ENCODE measurements at regions not wholly inside any gene's neighbourhood (a gene's known extent, or its start where the extent isn't known, plus 50 kb on each side); places are given as distances from the start of the nearest gene placed in this dataset.

GRCh38 chr21:24658926-24659325 lies 948.4 kb downstream of the MRPL39 start:
- Mint-ChIP-seq H3K4me1 (no peaks in the 10 kb centered on the region), H3K4me3 (no peak overlapping the region), H3K9me3 (no peaks in the 10 kb centered on the region), H3K27me3 (no peaks in the 10 kb centered on the region), H3K36me3 (no peaks in the 10 kb centered on the region), H3K27ac (no peak overlapping the region)
- ATAC-seq (ENCODE audit: low read depth): no peak
- POLR2A ChIA-PET: no interaction called here
- no peak for DNase-seq

DNA sequence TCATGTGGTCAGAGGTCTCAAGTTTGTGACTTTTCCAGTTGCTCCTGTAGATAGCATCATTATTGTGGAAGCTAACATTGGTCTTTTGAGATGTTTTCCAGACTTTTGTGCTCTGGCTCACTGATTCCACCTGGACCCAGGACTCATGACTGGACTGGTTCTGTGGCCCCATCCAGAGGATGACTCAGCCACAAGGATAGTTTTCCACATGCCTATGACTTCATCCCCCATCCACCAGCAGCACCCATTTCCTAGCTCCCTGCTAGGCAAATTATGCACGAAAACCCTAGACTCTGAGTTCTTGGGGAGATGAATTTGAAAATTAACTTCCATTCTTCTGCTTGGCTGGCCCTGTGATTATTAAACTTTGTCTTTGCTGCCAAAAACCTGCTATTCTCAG lies 949.3 kb downstream of the MRPL39 start:
- ATAC-seq (ENCODE audit: low read depth): no peak
- H3K36me3 Mint-ChIP-seq: no peaks in the 10 kb centered on the region

DNA sequence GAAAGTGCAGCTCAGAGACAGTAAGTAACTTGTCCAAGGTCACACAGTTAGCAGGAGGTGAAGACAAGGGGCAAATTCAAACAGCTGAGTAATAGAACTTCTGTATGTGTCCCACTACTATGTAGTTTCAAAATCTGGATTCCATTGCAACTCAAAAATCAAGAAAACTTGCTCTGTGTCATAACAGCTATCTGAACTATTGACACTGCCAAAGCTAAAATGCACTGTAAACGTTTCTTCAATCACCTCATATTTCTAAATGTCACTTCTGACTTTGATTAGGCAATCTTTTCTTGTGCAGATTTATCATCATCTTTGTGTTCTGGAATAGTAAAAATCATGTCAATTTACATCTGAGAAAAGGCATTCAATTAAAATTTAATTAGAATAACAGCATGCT lies 957.6 kb downstream of the MRPL39 start:
- H3K4me1 Mint-ChIP-seq: no peaks in the 10 kb centered on the region
- no peak overlapping the region for H3K27ac Mint-ChIP-seq
- H3K36me3 Mint-ChIP-seq: no peaks in the 10 kb centered on the region
- POLR2A ChIA-PET: no interaction called here
- ATAC-seq (ENCODE audit: low read depth) (no peak), DNase-seq (no peak)
- peaks cover 1% of the 10 kb centered on the region for H3K9me3 Mint-ChIP-seq
- H3K27me3 Mint-ChIP-seq: no peaks in the 10 kb centered on the region
- no peak overlapping the region for H3K4me3 Mint-ChIP-seq

More for the DNA sequence above, 949.3 kb downstream of the MRPL39 start:
- Mint-ChIP-seq H3K27ac (no peak overlapping the region), H3K9me3 (no peaks in the 10 kb centered on the region), H3K27me3 (no peaks in the 10 kb centered on the region), H3K4me1 (no peaks in the 10 kb centered on the region), H3K4me3 (no peak overlapping the region)
- POLR2A ChIA-PET: no interaction called here
- no peak for DNase-seq

DNA sequence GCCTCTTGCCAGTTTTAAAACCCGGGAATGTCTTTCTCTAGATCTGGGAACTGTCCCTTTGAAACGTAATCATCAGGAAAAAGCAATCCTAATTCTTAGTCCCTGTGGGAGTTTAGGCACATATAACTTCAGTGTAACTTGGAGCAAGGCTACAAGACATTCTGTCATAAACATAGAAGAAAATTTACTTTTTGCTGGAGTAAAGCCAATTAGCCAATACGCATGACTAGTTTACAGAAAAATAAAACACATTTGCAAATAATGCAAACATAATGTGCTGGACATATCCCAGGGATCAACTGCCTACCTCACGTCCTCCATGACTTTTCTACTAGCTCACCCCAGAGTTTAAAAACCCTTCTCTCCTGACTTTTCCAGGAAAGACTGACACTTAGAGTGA lies 970.6 kb downstream of the MRPL39 start:
- Mint-ChIP-seq H3K27me3 (peaks cover 2% of the 10 kb centered on the region), H3K36me3 (no peaks in the 10 kb centered on the region), H3K9me3 (no peaks in the 10 kb centered on the region), H3K4me1 (no peaks in the 10 kb centered on the region), H3K27ac (no peak overlapping the region), H3K4me3 (no peak overlapping the region)
- DNase-seq (no peak), ATAC-seq (ENCODE audit: low read depth) (no peak)
- POLR2A ChIA-PET: no interaction called here

DNA sequence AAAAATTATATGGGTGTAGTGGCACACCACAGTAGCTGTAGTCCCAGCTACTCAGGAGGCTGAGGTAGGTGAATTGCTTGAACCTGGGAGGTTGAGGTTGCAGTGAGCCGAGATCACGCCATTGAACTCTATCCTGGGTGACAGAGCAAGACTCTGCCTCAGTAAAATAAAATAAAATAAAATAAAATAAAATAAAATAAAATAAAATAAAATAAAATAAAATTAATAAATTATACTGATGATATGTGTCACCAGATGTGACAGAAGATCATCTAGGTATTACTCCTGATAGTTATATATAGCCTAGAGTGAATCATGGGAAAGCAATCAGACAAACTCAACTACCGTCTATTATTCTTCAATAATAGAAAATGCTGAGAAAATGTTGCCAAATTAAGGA lies 972.5 kb downstream of the MRPL39 start:
- Mint-ChIP-seq H3K36me3 (no peaks in the 10 kb centered on the region), H3K9me3 (no peaks in the 10 kb centered on the region), H3K4me1 (no peaks in the 10 kb centered on the region), H3K27ac (no peak overlapping the region), H3K4me3 (no peak overlapping the region), H3K27me3 (peaks cover 2% of the 10 kb centered on the region)
- no peak for DNase-seq
- ATAC-seq (ENCODE audit: low read depth): no peak
- POLR2A ChIA-PET: no interaction called here

DNA sequence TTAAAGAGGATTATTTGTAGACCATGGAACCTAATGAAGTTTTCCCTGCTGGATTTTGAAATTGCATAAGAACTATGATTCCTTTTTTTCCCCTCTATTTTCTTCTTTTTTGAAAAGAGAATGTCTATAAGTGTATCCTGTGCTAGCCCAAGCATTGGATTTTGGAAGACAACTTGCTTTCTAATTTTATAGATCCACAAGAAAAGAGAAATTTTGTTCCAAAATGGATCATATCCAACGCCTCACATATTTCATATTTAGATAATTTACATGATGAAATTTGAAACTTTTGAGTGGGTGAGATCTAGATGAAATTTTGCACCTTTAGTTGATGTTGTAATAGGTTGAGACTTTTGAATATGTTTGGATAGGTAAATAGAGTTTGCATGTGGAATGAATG lies 978.7 kb downstream of the MRPL39 start:
- no peaks in the 10 kb centered on the region for H3K4me1 Mint-ChIP-seq
- H3K27ac Mint-ChIP-seq: no peak overlapping the region
- no peaks in the 10 kb centered on the region for H3K9me3 Mint-ChIP-seq
- H3K27me3 Mint-ChIP-seq: no peaks in the 10 kb centered on the region
- ATAC-seq (ENCODE audit: low read depth) (no peak), DNase-seq (no peak)
- POLR2A ChIA-PET: no interaction called here
- H3K4me3 Mint-ChIP-seq: no peak overlapping the region
- no peaks in the 10 kb centered on the region for H3K36me3 Mint-ChIP-seq

DNA sequence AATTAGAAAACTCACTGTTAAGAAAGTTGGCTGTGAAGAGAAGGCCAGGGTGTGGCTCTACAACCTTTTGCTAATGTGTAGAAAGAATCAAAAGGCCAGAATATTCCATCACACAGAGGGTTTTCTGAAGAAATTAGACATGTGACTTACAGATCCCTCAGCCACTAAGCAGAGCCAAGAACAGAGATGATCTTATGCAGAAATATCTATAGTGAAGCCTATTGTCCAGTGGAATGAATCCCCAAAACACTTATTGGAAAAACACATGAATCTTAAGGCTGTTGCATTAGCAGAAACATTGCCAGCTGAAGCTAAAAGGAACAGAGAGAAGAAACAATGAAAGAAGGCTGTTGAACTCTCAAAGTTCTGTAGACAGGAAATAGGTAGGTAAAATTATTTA lies 979.2 kb downstream of the MRPL39 start:
- POLR2A ChIA-PET: no interaction called here
- no peak overlapping the region for H3K4me3 Mint-ChIP-seq
- H3K4me1 Mint-ChIP-seq: no peaks in the 10 kb centered on the region
- ATAC-seq (ENCODE audit: low read depth) (no peak), DNase-seq (no peak)
- no peaks in the 10 kb centered on the region for H3K36me3 Mint-ChIP-seq
- no peaks in the 10 kb centered on the region for H3K9me3 Mint-ChIP-seq
- H3K27me3 Mint-ChIP-seq: no peaks in the 10 kb centered on the region
- no peak overlapping the region for H3K27ac Mint-ChIP-seq

DNA sequence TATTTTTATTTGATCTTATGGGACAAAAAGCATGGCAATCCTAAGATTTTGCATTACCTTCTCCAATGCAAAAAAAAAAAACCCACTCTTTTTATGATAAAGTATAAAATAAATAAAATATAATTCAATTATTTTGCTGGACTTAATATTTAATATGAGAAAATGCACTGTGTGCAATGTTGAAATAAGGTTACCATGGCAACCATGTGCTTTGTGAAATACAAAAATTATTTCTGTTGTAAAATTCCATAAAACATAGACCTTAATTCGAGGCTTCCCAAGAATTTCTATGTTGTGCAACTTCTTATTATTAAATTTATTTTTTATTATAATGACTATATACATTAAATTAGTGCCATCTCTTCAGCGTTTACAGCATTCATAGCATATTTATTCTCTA lies 989.5 kb downstream of the MRPL39 start:
- H3K36me3 Mint-ChIP-seq: no peaks in the 10 kb centered on the region
- H3K27me3 Mint-ChIP-seq: no peaks in the 10 kb centered on the region
- ATAC-seq (ENCODE audit: low read depth): no peak
- no peak overlapping the region for H3K27ac Mint-ChIP-seq
- H3K4me1 Mint-ChIP-seq: no peaks in the 10 kb centered on the region
- peaks cover 6% of the 10 kb centered on the region for H3K9me3 Mint-ChIP-seq
- DNase-seq: no peak
- no peak overlapping the region for H3K4me3 Mint-ChIP-seq
- POLR2A ChIA-PET: no interaction called here

- Mint-ChIP-seq H3K4me1 (no peaks in the 10 kb centered on the region), H3K4me3 (no peak overlapping the region), H3K36me3 (no peaks in the 10 kb centered on the region), H3K27me3 (no peaks in the 10 kb centered on the region), H3K27ac (no peak overlapping the region), H3K9me3 (peaks cover 2% of the 10 kb centered on the region)
- POLR2A ChIA-PET: no interaction called here
- DNase-seq: no peak
- ATAC-seq (ENCODE audit: low read depth): no peak
Measured at GRCh38 chr21:24594082-24594481, 1013.2 kb downstream of the MRPL39 start.

GRCh38 chr21:24590261-24590660 lies 1017.0 kb downstream of the MRPL39 start:
- Mint-ChIP-seq H3K36me3 (no peaks in the 10 kb centered on the region), H3K27me3 (no peaks in the 10 kb centered on the region), H3K4me1 (no peaks in the 10 kb centered on the region), H3K27ac (no peak overlapping the region), H3K9me3 (peaks cover 4% of the 10 kb centered on the region), H3K4me3 (no peak overlapping the region)
- no peak for DNase-seq
- POLR2A ChIA-PET: no interaction called here
- ATAC-seq (ENCODE audit: low read depth): no peak

- no peak for ATAC-seq (ENCODE audit: low read depth)
- H3K36me3 Mint-ChIP-seq: no peaks in the 10 kb centered on the region
Measured at GRCh38 chr21:24583473-24583872, 1023.8 kb downstream of the MRPL39 start.

GRCh38 chr21:24577301-24577700 lies 1030.0 kb downstream of the MRPL39 start:
- ATAC-seq (ENCODE audit: low read depth) (no peak), DNase-seq (no peak)
- POLR2A ChIA-PET: no interaction called here
- no peaks in the 10 kb centered on the region for H3K36me3 Mint-ChIP-seq
- H3K27ac Mint-ChIP-seq: no peak overlapping the region
- no peak overlapping the region for H3K4me3 Mint-ChIP-seq
- H3K9me3 Mint-ChIP-seq: no peaks in the 10 kb centered on the region
- peaks cover 2% of the 10 kb centered on the region for H3K27me3 Mint-ChIP-seq
- no peaks in the 10 kb centered on the region for H3K4me1 Mint-ChIP-seq

More at GRCh38 chr21:24583473-24583872, 1023.8 kb downstream of the MRPL39 start:
- H3K27ac Mint-ChIP-seq: no peak overlapping the region
- DNase-seq: no peak
- H3K4me1 Mint-ChIP-seq: no peaks in the 10 kb centered on the region
- no peaks in the 10 kb centered on the region for H3K27me3 Mint-ChIP-seq
- POLR2A ChIA-PET: no interaction called here
- H3K4me3 Mint-ChIP-seq: no peak overlapping the region
- peaks cover 2% of the 10 kb centered on the region for H3K9me3 Mint-ChIP-seq

DNA sequence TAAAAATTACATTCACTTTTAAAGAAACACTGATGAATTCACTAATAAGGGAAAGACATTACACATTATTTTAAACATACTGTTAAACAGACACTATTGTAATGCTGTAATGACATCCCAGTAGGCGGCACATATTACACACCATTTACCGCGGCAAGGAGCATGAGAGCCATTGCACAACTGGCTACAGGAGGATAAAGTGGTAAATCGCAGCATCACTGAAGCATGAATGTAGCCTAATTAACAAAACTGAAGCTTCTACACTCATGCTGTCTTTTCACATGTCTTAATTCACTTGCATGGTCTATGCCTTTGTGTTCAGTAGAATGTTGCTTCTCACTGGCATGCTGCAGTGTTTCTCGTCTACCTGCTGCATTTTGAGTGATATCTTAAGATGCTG lies 1046.0 kb downstream of the MRPL39 start:
- no peaks in the 10 kb centered on the region for H3K4me1 Mint-ChIP-seq
- no peak overlapping the region for H3K27ac Mint-ChIP-seq
- DNase-seq (no peak), ATAC-seq (ENCODE audit: low read depth) (no peak)
- no peaks in the 10 kb centered on the region for H3K36me3 Mint-ChIP-seq
- H3K27me3 Mint-ChIP-seq: peaks cover 2% of the 10 kb centered on the region
- no peak overlapping the region for H3K4me3 Mint-ChIP-seq
- peaks cover 12% of the 10 kb centered on the region for H3K9me3 Mint-ChIP-seq
- POLR2A ChIA-PET: no interaction called here

DNA sequence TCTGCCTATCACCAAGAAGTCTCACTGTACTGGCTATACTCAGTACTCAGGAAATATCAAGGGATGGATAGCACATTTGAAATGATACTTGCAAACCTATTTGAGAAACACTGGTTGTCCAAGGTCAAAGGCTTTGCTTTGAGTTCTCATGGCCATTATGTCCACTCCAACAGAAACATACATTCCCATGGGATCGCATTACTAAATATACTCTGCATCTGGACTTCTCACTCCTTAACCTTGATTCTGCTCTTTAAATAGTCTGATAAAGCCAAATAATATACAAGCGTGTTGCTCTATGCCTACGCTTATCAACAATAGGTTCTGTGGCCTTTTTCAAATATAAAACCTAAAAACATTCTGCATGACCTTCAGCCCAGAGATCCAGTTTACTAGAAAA lies 1054.8 kb downstream of the MRPL39 start:
- Mint-ChIP-seq H3K27ac (no peak overlapping the region), H3K27me3 (peaks cover 2% of the 10 kb centered on the region), H3K4me1 (no peaks in the 10 kb centered on the region), H3K9me3 (peaks cover 5% of the 10 kb centered on the region), H3K4me3 (no peak overlapping the region), H3K36me3 (no peaks in the 10 kb centered on the region)
- POLR2A ChIA-PET: no interaction called here
- no peak for DNase-seq
- no peak for ATAC-seq (ENCODE audit: low read depth)

- Mint-ChIP-seq H3K36me3 (no peaks in the 10 kb centered on the region), H3K4me3 (no peak overlapping the region), H3K4me1 (no peaks in the 10 kb centered on the region), H3K9me3 (no peaks in the 10 kb centered on the region), H3K27me3 (no peaks in the 10 kb centered on the region), H3K27ac (no peak overlapping the region)
- DNase-seq: no peak
- ATAC-seq (ENCODE audit: low read depth): no peak
- POLR2A ChIA-PET: no interaction called here
Measured at GRCh38 chr21:24545807-24546361, 1061.4 kb downstream of the MRPL39 start.

Data from activated naive CD8-positive, alpha-beta T cell treated with anti-CD3 and anti-CD28 coated beads, Interleukin-2, amount 10 ng/mL, durations not matched to agents 7 days and 5 days (primary cell).